ENCODE measurements at regions not wholly inside any gene's neighbourhood (a gene's known extent, or its start where the extent isn't known, plus 50 kb on each side); places are given as distances from the start of the nearest gene placed in this dataset.

GRCh38 chr5:152185547-152186245 is 219.4 kb downstream of the NMUR2 start:
- Histone ChIP-seq H2AFZ (ENCODE audit: low read depth, low read length) (no peak overlapping the region), H3K9me3 (replicated peaks; ENCODE audit: control insufficient read depth, insufficient read depth, low read length) (peaks cover 2% of the 10 kb centered on the region), H3K9ac (replicated peaks; ENCODE audit: extremely low read depth, insufficient read depth, low read length) (no peak overlapping the region), H3K27me3 (ENCODE audit: control insufficient read depth in 2 of 2, insufficient read depth in 2 of 2, low read length in 2 of 2) (no peaks in the 10 kb centered on the region), H3K36me3 (ENCODE audit: control insufficient read depth in 2 of 2, extremely low read depth in 1 of 2, insufficient read depth in 2 of 2, low read length in 2 of 2) (no peaks in the 10 kb centered on the region), H4K20me1 (replicated peaks; ENCODE audit: control insufficient read depth, extremely low read depth, insufficient read depth, low read length) (no peaks in the 10 kb centered on the region), H3K9me1 (replicated peaks; ENCODE audit: control insufficient read depth, extremely low read depth, insufficient read depth, low read length) (no peaks in the 10 kb centered on the region), H3K4me2 (ENCODE audit: insufficient read depth, low read length) (no peak overlapping the region), H3K27ac (ENCODE audit: insufficient read depth, low read depth, low read length) (no peak overlapping the region), H3K4me3 (replicated peaks in 1 of 3; ENCODE audit: insufficient read depth in 1 of 3, low read depth in 1 of 3, low read length in 3 of 3) (no peak overlapping the region), H3K4me1 (ENCODE audit: control insufficient read depth, extremely low read depth, insufficient read depth, low read length) (no peaks in the 10 kb centered on the region), H3K79me2 (ENCODE audit: control insufficient read depth, insufficient read depth, low read length) (no peaks in the 10 kb centered on the region)
- intact Hi-C loops (cut with micrococcal nuclease) (no loop called here), dilution Hi-C loops (cut with MboI; ENCODE audit: extremely low pct_ligation_motif_present, low sequenced_read_pairs) (no loop called here)
- no TSS peak for BruUV-seq (replicated peaks)
- ChIA-PET POLR2A (no interaction called here), CTCF (no interaction called here)
- no peak for TF ChIP-seq JUN (IDR thresholded peaks at IDR 0.05; ENCODE audit: borderline replicate concordance, insufficient read depth, insufficient read length, low read depth)
- TF ChIP-seq MYC (IDR thresholded peaks at IDR 0.05; ENCODE audit: low read depth, low read length), result no peak
- TF ChIP-seq FOS (IDR thresholded peaks at IDR 0.05; ENCODE audit: borderline replicate concordance, insufficient read depth, low read length), result no peak
- TF ChIP-seq POLR2AphosphoS5 (IDR thresholded peaks at IDR 0.05; ENCODE audit: insufficient read depth, low read depth, low read length), result no peak
- TF ChIP-seq, protein P1, sequence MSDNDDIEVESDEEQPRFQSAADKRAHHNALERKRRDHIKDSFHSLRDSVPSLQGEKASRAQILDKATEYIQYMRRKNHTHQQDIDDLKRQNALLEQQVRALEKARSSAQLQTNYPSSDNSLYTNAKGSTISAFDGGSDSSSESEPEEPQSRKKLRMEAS (IDR thresholded peaks at IDR 0.05; ENCODE audit: insufficient read depth, insufficient read length), result no peak
- TF ChIP-seq EZH2 (IDR thresholded peaks at IDR 0.05; ENCODE audit: borderline replicate concordance, low read depth, low read length, severe bottlenecking), result no peak
- no peak for TF ChIP-seq GATA2 (IDR thresholded peaks at IDR 0.05; ENCODE audit: insufficient read depth, insufficient read length, low read depth, low read length)
- no peak for TF ChIP-seq POLR2A (IDR thresholded peaks at IDR 0.05; ENCODE audit: low read depth, low read length)
- TF ChIP-seq, protein P2, sequence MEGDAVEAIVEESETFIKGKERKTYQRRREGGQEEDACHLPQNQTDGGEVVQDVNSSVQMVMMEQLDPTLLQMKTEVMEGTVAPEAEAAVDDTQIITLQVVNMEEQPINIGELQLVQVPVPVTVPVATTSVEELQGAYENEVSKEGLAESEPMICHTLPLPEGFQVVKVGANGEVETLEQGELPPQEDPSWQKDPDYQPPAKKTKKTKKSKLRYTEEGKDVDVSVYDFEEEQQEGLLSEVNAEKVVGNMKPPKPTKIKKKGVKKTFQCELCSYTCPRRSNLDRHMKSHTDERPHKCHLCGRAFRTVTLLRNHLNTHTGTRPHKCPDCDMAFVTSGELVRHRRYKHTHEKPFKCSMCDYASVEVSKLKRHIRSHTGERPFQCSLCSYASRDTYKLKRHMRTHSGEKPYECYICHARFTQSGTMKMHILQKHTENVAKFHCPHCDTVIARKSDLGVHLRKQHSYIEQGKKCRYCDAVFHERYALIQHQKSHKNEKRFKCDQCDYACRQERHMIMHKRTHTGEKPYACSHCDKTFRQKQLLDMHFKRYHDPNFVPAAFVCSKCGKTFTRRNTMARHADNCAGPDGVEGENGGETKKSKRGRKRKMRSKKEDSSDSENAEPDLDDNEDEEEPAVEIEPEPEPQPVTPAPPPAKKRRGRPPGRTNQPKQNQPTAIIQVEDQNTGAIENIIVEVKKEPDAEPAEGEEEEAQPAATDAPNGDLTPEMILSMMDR (IDR thresholded peaks at IDR 0.05; ENCODE audit: extremely low read depth in 1 of 2, insufficient read depth in 1 of 2, low read depth in 1 of 2, low read length in 2 of 2), result no peak
- no peak for DNase-seq (ENCODE audit: low read depth, low spot score)
- FAIRE-seq, result no peak

Data from endothelial cell of umbilical vein (primary cell).